Bone marrow (tissue), 2 donors: ENCODE measurements at regions not wholly inside any gene's neighbourhood (a gene's known extent, or its start where the extent isn't known, plus 50 kb on each side); places are given as distances from the start of the nearest gene placed in this dataset.

Experiments used
- DNase-seq, 2 donors: peaks; one replicate each; lab custom pipeline; 2025; lab: John Stamatoyannopoulos, UW

GRCh38 chr6:4559281-4559875, 216.8 kb upstream of the CDYL start:
- no peak for DNase-seq

DNA sequence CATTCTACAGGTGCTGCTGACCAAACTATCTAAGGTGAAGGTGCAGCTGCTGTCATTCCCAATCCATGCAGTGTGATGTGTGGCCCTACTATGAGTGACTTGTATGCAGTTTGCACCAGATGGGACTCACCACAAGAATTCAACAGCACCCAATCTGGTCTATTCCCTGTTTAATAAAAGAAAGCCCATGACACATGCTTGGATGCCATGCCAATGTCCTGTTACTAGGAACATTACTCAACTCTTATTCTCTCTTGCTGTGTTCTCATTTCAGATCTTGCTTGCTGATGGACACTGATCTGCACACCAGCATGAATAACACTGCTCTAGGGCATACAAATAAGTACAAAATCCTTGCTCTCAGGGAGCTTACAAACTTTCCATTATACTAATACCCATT, 221.6 kb upstream of the CDYL start:
- no peak for DNase-seq

DNA sequence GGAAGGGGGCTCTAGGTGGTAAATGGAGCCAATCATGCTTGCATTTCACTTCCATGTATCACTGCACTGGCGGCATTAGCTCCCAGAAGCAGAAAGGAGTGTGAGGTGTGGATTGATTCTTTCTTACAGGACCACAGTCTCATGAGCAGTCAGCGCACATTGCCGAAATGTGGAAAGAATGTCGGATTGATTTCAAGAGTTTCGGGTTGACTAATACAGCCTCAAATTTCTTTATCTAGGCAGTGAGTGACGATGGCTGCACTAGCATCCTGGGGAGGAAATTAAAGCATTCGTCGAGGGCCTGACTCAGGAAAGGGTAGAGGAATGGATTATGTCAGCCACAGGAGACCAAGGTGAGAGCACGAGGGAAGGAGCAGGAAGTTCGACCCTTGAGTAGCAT, 222.8 kb upstream of the CDYL start:
- no peak for DNase-seq

GRCh38 chr6:4550227-4550597, 226.0 kb upstream of the CDYL start:
- DNase-seq = no peak

- DNase-seq = no peak
These were observed 226.5 kb upstream of the CDYL start for GRCh38 chr6:4549556-4550226.

- no peak for DNase-seq
These were observed 230.3 kb upstream of the CDYL start for GRCh38 chr6:4545893-4546292.

- no peak for DNase-seq
These were observed 232.6 kb upstream of the CDYL start for GRCh38 chr6:4543596-4543995.

DNA sequence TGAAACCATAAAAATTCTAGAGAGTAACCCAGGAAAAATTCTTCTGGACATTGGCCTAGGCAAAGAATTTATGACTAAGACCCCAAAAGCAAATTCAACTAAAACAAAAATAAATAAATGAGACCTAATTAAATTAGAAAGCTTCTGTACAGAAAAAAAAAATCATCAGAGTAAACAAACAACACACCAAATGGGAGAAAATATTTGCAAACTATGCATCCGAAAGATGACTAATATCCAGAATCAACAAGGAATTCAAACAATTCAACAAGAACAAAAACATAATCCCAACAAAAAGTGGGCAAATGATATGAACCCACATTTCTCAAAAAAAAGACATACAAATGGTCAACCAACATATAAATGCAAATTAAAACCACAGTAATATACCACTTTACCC, 242.6 kb upstream of the CDYL start:
- no peak for DNase-seq

DNA sequence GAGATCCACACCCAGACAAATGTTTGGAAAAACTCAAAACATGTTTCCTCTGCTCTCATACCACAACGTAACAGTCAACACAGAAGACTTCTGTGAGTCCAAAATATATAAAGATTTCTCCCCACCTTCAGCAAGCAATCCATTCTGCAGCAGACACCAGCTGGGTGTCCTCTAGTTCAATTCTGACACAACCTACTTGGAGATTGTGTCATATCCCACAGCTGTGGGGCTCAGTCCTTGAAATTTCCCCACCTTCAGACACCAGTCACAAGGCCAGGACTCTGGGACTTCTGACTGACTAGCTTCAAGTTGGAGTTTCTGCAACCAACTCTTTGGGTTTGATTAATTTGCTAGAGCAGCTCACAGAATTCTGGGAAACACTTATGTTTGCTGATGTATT, 244.8 kb upstream of the CDYL start:
- DNase-seq = no peak

GRCh38 chr6:4522453-4522852, 253.8 kb upstream of the CDYL start:
- peak in 1 of 2 donors; percentile 19 for DNase-seq

DNA sequence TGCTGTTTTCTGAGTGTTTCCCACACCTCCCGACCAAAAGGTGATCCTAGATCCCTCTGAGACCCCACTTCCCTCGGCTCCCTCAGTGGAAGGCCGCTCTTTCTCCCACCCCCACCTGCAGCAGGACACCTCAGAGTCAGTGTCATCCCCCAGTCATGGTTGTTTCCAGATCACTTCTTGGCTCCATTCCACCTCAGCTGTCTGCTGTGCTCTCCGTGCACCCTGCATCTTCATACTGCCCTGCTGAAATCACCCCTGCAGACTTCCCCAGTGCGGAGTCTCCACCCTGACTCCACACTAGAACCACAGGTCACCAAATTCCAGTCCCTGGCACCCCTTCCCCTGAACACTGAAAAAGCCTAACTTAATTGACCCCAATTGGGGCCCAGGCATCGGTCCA, 255.1 kb upstream of the CDYL start:
- DNase-seq = no peak

- DNase-seq = no peak
These were observed 257.7 kb upstream of the CDYL start for GRCh38 chr6:4518506-4518905.

GRCh38 chr6:4516206-4516605, 260.0 kb upstream of the CDYL start:
- no peak for DNase-seq

- DNase-seq = no peak
These were observed 262.6 kb upstream of the CDYL start for GRCh38 chr6:4513561-4513960.

DNA sequence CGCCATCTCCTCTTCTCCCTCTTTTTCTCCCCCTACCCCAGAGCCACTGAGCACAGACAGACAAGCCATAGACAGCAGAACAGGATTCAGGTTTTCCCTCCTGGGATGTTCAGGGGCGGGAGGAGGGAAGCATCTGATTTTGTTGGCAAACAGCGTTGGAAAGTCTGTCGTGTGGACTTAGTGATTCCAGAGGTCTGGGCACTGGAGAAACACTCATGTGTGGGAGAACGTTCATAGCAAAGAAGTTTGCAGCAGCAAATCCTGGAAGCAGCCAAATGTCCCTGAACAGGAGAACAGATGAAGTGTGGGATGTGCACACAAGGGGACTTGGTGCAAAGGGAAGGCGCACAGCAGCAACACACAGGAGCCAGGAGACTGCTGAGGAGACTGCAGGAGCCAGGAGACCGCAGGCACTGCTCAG, 264.1 kb upstream of the CDYL start:
- no peak for DNase-seq

DNA sequence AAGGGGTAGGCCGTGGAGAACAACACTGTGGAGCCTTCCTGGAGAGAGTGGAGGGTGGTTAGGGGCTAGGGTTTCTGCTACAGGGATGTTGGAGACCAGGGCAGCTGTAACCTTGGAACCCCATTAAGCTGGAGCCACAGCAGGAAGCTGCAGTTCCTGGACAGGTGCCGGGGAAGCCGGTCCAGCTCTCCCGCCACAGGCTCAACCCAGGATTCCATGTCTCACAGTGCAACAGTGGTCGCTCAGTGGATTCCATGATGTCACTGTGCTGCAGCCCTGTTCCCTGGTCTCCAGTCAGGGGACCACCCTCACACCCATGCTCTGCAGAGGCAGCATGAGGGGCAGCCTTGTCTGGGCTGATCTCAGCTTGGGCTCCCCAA, 264.6 kb upstream of the CDYL start:
- DNase-seq = no peak

GRCh38 chr6:4510906-4511640, 265.1 kb upstream of the CDYL start:
- no peak for DNase-seq

GRCh38 chr6:4510317-4510716, 265.9 kb upstream of the CDYL start:
- no peak for DNase-seq

DNA sequence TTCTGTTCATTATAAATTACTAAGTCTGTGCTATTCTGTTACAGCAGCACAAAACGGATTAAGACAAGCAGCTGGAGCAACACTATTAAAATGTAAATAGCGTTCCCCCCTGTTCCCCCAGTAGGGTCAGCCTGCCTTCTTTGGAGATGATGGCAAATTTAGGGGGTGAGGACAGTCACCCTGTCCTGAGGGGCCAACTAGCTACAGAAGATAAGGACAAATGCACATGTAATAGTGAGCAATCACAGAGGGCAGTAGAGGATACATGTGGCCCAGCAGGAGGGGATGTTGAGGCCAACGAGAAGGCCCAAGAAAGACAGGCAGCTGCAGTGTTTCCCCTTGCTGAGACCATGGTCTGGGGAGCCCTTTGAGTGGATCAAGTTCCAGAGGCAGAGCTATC, 266.7 kb upstream of the CDYL start:
- DNase-seq = no peak

GRCh38 chr6:4506792-4507191, 269.4 kb upstream of the CDYL start:
- no peak for DNase-seq

- no peak for DNase-seq
These were observed 270.0 kb upstream of the CDYL start for GRCh38 chr6:4506223-4506622.

DNA sequence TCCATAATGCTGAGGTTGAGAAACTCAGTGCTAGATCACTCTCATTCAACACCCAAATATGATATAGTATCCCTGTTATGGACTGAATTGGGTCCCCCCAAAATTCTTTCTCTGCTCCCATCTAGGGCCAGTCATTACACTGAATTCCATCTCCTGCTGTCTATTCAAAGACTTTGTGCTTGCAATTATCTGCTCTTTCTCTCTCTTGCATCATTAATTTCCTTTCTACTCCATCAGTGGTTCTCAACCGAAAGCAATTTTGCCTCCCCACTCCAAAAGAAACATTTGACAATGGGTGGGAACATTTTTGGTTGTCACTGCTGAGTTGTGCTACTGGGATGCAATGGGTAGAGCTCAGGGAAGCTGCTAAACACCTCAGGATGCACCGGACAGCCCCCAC, 271.5 kb upstream of the CDYL start:
- no peak for DNase-seq

GRCh38 chr6:4503700-4504099, 272.5 kb upstream of the CDYL start:
- no peak for DNase-seq

DNA sequence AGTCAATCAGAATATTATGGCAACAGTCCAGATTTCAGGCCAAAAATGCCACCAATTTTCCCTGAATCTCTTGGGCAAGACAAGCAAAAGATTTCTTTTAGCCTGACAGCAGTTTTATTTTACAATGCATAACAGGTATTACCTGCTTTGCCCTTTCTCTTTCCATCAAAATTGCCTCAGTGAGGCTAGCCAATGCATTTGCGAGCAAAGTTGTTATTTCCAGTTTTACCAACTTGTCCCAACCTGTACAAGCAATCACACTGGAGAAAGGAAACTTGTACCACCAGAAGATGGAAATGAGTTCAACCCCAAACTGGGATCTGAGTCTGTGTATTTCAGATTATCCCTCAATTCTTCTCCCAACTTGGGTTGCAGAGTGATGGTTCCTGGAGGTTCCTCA, 279.9 kb upstream of the CDYL start:
- no peak for DNase-seq
